GM21825 (cell line): ENCODE measurements at regions not wholly inside any gene's neighbourhood (a gene's known extent, or its start where the extent isn't known, plus 50 kb on each side); places are given as distances from the start of the nearest gene placed in this dataset.

ENCODE experiments used
- ATAC-seq: cut with Tn5 transposase; IDR thresholded peaks from one replicate; pipeline ENCODE4 v1.9.1; 2021; ENCODE audit warnings: mild to moderate bottlenecking, moderate library complexity; ENCODE audit not compliant: unreplicated experiment

- ATAC-seq, result no peak
Observed at GRCh38 chr11:19562156-19562555, 150.5 kb upstream of the NAV2 start.

- no peak for ATAC-seq
Observed at GRCh38 chr11:19561011-19561410, 151.6 kb upstream of the NAV2 start.

- no peak for ATAC-seq
Observed at GRCh38 chr11:19560156-19560555, 152.5 kb upstream of the NAV2 start.

- ATAC-seq, result no peak
Observed at GRCh38 chr11:19559746-19560145, 152.9 kb upstream of the NAV2 start.

- ATAC-seq, result no peak
Observed at GRCh38 chr11:19558189-19558986, 154.2 kb upstream of the NAV2 start.

- ATAC-seq, result peak; percentile 46
Observed at GRCh38 chr11:19557720-19558140, 154.9 kb upstream of the NAV2 start.

GRCh38 chr11:19557185-19557584 is 155.5 kb upstream of the NAV2 start:
- no peak for ATAC-seq

GRCh38 chr11:19555266-19555665 is 157.4 kb upstream of the NAV2 start:
- no peak for ATAC-seq

GRCh38 chr11:19553683-19554333 is 158.8 kb upstream of the NAV2 start:
- ATAC-seq, result no peak

- no peak for ATAC-seq
Observed at GRCh38 chr11:19552656-19553260, 159.9 kb upstream of the NAV2 start.

- ATAC-seq, result no peak
Observed at GRCh38 chr11:19552161-19552560, 160.5 kb upstream of the NAV2 start.

- no peak for ATAC-seq
Observed at GRCh38 chr11:19551457-19551856, 161.2 kb upstream of the NAV2 start.

GRCh38 chr11:19547044-19547443 is 165.6 kb upstream of the NAV2 start:
- no peak for ATAC-seq

GRCh38 chr11:19546325-19546724 is 166.3 kb upstream of the NAV2 start:
- ATAC-seq, result no peak

GRCh38 chr11:19541521-19542049 is 171.1 kb upstream of the NAV2 start:
- ATAC-seq, result no peak

GRCh38 chr11:19539861-19540260 is 172.8 kb upstream of the NAV2 start:
- ATAC-seq, result no peak

- ATAC-seq, result no peak
Observed at GRCh38 chr11:19537803-19538453, 174.7 kb upstream of the NAV2 start.

- ATAC-seq, result no peak
Observed at GRCh38 chr11:19536131-19536530, 176.5 kb upstream of the NAV2 start.

GRCh38 chr11:19530505-19530904 is 182.1 kb upstream of the NAV2 start:
- no peak for ATAC-seq

GRCh38 chr11:19526119-19526518 is 186.5 kb upstream of the NAV2 start:
- no peak for ATAC-seq

GRCh38 chr11:19525714-19526113 is 186.9 kb upstream of the NAV2 start:
- ATAC-seq, result no peak
